ENCODE measurements at regions not wholly inside any gene's neighbourhood (a gene's known extent, or its start where the extent isn't known, plus 50 kb on each side); places are given as distances from the start of the nearest gene placed in this dataset.
A peak's percentile ranks its signal among the peaks of the same experiment; 100 is the strongest.

- no peak for DNase-seq (ENCODE audit: low spot score)
Measured at GRCh38 chr6:130314271-130314670, 51.5 kb upstream of the TMEM200A start.

DNA sequence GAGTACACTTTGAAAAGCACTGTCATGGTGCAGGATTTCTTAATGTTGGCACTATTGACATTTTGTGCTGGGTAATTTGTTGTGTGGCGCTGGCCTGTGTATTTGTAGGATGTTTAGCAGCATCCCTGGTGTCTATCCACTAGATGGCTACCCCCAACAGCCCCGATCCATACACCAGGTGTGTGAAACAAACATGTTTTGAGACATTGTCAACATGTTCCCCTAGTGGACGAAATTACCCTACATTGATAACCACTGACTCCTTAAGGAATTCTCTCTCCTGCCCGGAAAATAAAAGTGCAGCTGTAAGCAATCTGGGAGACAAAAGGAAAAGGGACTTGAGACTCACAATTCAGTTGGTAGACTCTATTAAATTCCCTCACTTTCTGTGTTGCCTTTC is 52.6 kb upstream of the TMEM200A start:
- DNase-seq (ENCODE audit: low spot score), result no peak

- DNase-seq (ENCODE audit: low spot score), result no peak
Measured at GRCh38 chr6:130309028-130309427, 56.8 kb upstream of the TMEM200A start.

DNA sequence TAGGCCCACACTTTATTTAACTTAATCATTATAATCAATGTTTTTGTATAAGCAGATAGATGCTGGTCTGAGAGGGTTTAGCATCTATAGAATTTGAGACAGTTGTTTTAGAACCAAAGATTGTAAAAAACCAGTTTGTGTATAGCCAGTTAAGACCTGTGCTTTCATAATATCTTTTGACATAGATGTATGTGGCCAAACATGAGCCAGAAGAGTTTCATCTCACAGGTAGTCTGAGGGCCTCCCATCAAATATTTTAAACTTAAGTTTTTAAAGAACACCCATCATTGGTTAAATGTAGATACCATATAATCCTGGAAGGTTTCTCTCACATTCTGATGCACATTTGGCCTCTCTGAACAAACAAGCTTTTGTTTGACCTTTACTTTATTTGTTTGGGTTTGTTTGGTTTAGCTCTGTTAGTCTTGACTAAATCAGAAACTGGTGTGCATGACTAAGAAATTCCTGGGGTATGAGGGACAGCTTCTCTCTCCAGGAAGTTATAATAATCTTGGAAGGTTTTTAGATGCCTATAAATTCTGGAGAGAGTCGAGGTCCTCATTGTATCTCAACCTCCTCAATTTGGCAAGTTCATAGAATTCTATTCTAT is 58.0 kb upstream of the TMEM200A start:
- no peak for DNase-seq (ENCODE audit: low spot score)

- no peak for DNase-seq (ENCODE audit: low spot score)
Measured at GRCh38 chr6:130306377-130306776, 59.4 kb upstream of the TMEM200A start.

GRCh38 chr6:130303431-130303830 is 62.4 kb upstream of the TMEM200A start:
- no peak for DNase-seq (ENCODE audit: low spot score)

DNA sequence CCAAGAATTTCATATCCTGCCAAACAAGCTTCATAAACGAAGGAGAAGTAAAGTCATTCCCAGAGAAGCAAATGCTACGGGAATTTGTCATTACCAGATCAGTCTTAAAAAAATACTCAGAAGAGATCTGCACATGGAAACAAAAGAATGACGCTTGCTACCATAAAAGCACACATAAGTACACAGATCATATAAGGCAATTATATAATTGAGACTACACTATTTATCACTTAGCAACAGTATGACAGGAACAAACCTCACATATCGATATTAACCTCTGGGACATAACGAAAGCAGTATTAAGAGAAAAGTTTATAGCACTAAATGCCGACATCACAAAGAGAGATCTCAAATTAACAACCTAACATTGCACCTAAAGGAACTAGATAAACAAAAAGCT is 67.6 kb upstream of the TMEM200A start:
- no peak for DNase-seq (ENCODE audit: low spot score)

GRCh38 chr6:130296854-130297253 is 69.0 kb upstream of the TMEM200A start:
- DNase-seq (ENCODE audit: low spot score), result no peak

DNA sequence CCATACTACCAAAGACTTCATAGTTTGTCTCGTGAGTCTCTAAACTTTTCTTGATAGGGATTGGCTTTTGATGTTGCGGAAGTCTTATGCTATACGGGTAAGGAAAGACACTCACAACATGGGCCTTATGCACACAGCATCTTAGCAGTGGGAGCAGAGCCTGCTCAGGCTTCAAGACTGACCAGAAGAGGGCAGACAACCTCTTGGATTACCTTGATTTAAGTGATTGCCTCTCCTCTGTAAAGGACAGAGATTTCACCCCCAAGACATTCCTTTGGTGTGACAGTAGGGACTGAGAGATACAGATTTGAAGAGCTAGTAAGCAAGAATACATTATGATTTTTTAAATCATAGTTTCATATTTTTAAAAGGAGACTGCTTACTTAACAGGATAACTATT is 71.0 kb upstream of the SAMD3 start:
- peak; percentile 43 for DNase-seq (ENCODE audit: low spot score)

DNA sequence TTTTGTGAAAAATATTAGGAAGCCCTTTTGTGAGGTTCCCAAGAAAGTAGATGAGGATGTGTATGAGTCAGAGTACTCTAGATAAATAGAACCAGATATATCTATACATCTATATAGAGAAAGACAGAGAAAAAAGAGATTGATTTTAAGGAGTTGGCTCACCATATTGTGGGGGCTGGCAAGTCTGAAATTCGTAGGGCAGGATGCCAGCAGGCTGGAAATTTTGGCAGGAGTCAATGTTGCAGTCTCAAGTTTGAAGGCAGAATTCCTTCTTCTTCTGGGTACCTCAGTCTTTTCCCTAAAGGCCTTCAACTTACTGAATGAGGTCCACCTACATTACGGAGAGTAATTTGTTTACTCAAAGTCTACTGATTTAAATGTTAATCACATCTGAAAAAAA is 65.3 kb upstream of the SAMD3 start:
- no peak for DNase-seq (ENCODE audit: low spot score)

DNA sequence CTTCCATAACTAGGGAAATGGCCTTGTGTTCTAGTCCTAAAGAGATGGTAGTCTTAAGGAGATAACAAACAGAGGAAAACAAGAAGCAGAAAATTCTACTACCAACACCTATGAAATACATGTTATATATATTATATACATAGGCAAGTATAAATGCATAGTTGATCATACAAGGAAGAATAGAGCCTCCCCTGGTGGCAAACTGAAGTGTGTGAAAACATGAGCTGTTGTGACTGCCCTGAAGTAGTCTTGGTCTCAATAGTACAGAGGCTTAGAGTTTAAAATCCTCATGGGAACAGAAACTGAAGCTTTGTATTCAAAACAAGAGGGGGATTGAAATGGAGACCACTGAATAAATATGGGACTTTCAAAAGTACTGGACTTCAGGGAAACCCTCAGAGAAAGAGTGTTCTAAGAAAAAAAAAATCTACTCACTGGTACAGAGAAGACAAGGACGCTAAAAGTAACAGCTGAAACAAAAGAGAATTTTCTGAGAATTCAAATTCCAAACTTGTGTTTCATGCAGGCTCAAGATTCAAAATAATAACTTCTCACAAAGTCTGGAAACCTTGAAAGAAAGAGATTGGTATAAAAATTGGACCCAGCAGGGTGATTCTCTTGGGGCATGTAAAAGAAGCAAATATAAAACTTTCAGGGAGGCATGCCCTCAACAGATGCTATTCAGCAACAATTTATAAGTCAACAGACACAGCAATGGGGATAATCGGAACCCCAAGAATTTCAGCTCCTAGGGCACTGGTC is 59.7 kb upstream of the SAMD3 start:
- peak; percentile 30 for DNase-seq (ENCODE audit: low spot score)

DNA sequence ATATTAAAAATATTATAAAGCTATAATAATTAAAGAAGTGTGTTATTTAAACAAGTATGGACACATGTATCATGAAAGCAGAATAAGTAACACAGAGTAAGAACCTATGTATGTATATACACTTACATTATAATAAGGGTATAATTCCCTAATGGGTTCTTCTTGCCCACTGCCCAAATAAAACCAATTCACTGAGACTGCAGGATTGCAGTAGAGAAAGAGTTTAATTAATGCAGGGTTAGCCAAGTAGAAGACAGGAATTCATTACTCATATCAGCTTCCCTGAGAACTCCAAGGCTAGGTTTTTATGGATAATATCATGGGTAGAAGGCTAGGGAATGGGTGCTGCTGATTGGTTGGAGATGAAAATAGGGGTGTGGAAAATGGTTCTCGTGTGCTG is 53.8 kb upstream of the SAMD3 start:
- DNase-seq (ENCODE audit: low spot score), result no peak

DNA sequence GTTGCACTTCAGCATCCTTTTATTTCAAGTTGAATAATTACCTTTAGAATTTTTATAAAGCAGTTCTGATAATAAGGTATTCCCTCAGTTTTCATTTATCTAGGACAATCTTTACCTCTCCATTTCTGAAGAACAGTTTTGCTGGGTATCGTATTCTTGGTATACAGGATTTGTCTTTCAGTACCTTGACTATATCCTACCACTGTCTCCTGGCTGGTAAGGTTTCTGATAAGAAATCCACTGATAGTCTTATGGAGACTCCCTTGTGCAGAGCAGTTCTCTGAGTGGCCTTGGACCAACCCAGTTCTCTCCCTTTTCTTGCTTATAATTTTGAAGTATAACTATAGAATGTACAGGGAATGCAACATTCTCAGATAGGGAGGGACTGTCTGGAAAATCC is 51.3 kb upstream of the SAMD3 start:
- no peak for DNase-seq (ENCODE audit: low spot score)
